ENCODE measurements at regions not wholly inside any gene's neighbourhood (a gene's known extent, or its start where the extent isn't known, plus 50 kb on each side); places are given as distances from the start of the nearest gene placed in this dataset.
"Not testable (repeated sequence)": the region's sequence is repeated elsewhere in the genome, so short reads cannot be mapped to it uniquely, and the experiment has no call there.

- no peak for DNase-seq (ENCODE audit: low spot score)
Measured at GRCh38 chr18:78814766-78815165, 164.9 kb upstream of the SALL3 start.

- DNase-seq (ENCODE audit: low spot score) = no peak
Measured at GRCh38 chr18:78816114-78816513, 163.5 kb upstream of the SALL3 start.

- DNase-seq (ENCODE audit: low spot score) = no peak
Measured at GRCh38 chr18:78816916-78817315, 162.7 kb upstream of the SALL3 start.

- DNase-seq (ENCODE audit: low spot score) = no peak
Measured at GRCh38 chr18:78818495-78818894, 161.1 kb upstream of the SALL3 start.

- DNase-seq (ENCODE audit: low spot score) = no peak
Measured at GRCh38 chr18:78818961-78819360, 160.7 kb upstream of the SALL3 start.

- no peak for DNase-seq (ENCODE audit: low spot score)
Measured at GRCh38 chr18:78820161-78820834, 159.3 kb upstream of the SALL3 start.

- no peak for DNase-seq (ENCODE audit: low spot score)
Measured at GRCh38 chr18:78821396-78821795, 158.2 kb upstream of the SALL3 start.

- DNase-seq (ENCODE audit: low spot score) = no peak
Measured at GRCh38 chr18:78822171-78822948, 157.3 kb upstream of the SALL3 start.

- DNase-seq (ENCODE audit: low spot score) = no peak
Measured at GRCh38 chr18:78822949-78823285, 156.7 kb upstream of the SALL3 start.

GRCh38 chr18:78825168-78825567, 154.4 kb upstream of the SALL3 start:
- DNase-seq (ENCODE audit: low spot score) = no peak

GRCh38 chr18:78826631-78827030, 153.0 kb upstream of the SALL3 start:
- DNase-seq (ENCODE audit: low spot score) = no peak

- no peak for DNase-seq (ENCODE audit: low spot score)
Measured at GRCh38 chr18:78827141-78827540, 152.5 kb upstream of the SALL3 start.

- DNase-seq (ENCODE audit: low spot score) = no peak
Measured at GRCh38 chr18:78828131-78828530, 151.5 kb upstream of the SALL3 start.

- not testable (repeated sequence) for DNase-seq (ENCODE audit: low spot score)
Measured at GRCh38 chr18:78829026-78829425, 150.6 kb upstream of the SALL3 start.

GRCh38 chr18:78830161-78830560, 149.5 kb upstream of the SALL3 start:
- DNase-seq (ENCODE audit: low spot score) = no peak

- no peak for DNase-seq (ENCODE audit: low spot score)
Measured at GRCh38 chr18:78830826-78831225, 148.8 kb upstream of the SALL3 start.

GRCh38 chr18:78831603-78832002, 148.0 kb upstream of the SALL3 start:
- no peak for DNase-seq (ENCODE audit: low spot score)

- no peak for DNase-seq (ENCODE audit: low spot score)
Measured at GRCh38 chr18:78833833-78834232, 145.8 kb upstream of the SALL3 start.

GRCh38 chr18:78836838-78837237, 142.8 kb upstream of the SALL3 start:
- DNase-seq (ENCODE audit: low spot score) = no peak

GRCh38 chr18:78837754-78838153, 141.9 kb upstream of the SALL3 start:
- DNase-seq (ENCODE audit: low spot score) = no peak

GRCh38 chr18:78838183-78838582, 141.4 kb upstream of the SALL3 start:
- DNase-seq (ENCODE audit: low spot score) = no peak

- no peak for DNase-seq (ENCODE audit: low spot score)
Measured at GRCh38 chr18:78849046-78849445, 130.6 kb upstream of the SALL3 start.

GRCh38 chr18:78849458-78849857, 130.2 kb upstream of the SALL3 start:
- DNase-seq (ENCODE audit: low spot score) = no peak

- DNase-seq (ENCODE audit: low spot score) = no peak
Measured at GRCh38 chr18:78853341-78853740, 126.3 kb upstream of the SALL3 start.
